H1 (cell line): ENCODE measurements at regions not wholly inside any gene's neighbourhood (a gene's known extent, or its start where the extent isn't known, plus 50 kb on each side); places are given as distances from the start of the nearest gene placed in this dataset.

ENCODE experiments used
- CTCF ChIA-PET: fragments of 300-600 bp; sonication (Branson Sonifier 250); formaldehyde crosslinking; loops from one replicate; lab custom pipeline; 2021; ENCODE audit not compliant: partially characterized antibody; lab: Charles Lee
- POLR2A ChIA-PET: fragments of 300-600 bp; sonication (Branson Sonifier 250); formaldehyde crosslinking; loops from one replicate; lab custom pipeline; 2021; ENCODE audit warnings: inconsistent platforms; ENCODE audit not compliant: partially characterized antibody; lab: Charles Lee
- DNase-seq, 2 experiments: peaks; one replicate each; pipeline versions ENCODE4 v3.0.0 to v3.0.0-alpha.2; 2010 to 2022; ENCODE audit warnings: low spot score in 2 of 2, low read depth in 1 of 2, mixed read lengths in 1 of 2
- FAIRE-seq: peaks from 2 replicates; lab custom pipeline; 2011; peaks lifted over from hg19 to GRCh38; lab: Jason Lieb, UNC
- H2AFZ ChIP-seq: 2 replicates; pipeline ENCODE4 v1.8.1; 2012; ENCODE audit warnings: low read length, inconsistent platforms
- H2AK5ac ChIP-seq: 2 replicates; pipeline ENCODE4 v1.6.1; 2013; ENCODE audit warnings: low read depth, low read length
- H2BK120ac ChIP-seq: replicated peaks from 2 replicates; pipeline ENCODE3; 2013; ENCODE audit warnings: low read depth, low read length, inconsistent platforms
- H2BK12ac ChIP-seq: 2 replicates; pipeline ENCODE4 v1.6.1; 2013; ENCODE audit warnings: low read depth, low read length
- H2BK15ac ChIP-seq: 2 replicates; pipeline ENCODE4 v1.6.1; 2013; ENCODE audit warnings: low read length
- H2BK20ac ChIP-seq: 2 replicates; pipeline ENCODE4 v1.6.1; 2013; ENCODE audit warnings: low read length
- H2BK5ac ChIP-seq: 2 replicates; pipeline ENCODE4 v1.6.1; 2013; ENCODE audit warnings: low read depth, low read length
- H3K14ac ChIP-seq: 2 replicates; pipeline ENCODE4 v1.6.1; 2013; ENCODE audit warnings: inconsistent platforms; ENCODE audit not compliant: insufficient read length
- H3K18ac ChIP-seq: 2 replicates; pipeline ENCODE4 v1.6.1; 2013; ENCODE audit warnings: low read length; ENCODE audit errors: extremely low read depth
- H3K23ac ChIP-seq: 2 replicates; pipeline ENCODE4 v1.6.1; 2013; ENCODE audit warnings: inconsistent platforms; ENCODE audit not compliant: insufficient read length
- H3K23me2 ChIP-seq: 2 replicates; pipeline ENCODE4 v1.6.1; 2013; ENCODE audit warnings: low read depth, low read length
- H3K27ac ChIP-seq: 2 replicates; pipeline ENCODE4 v1.6.1; 2011; ENCODE audit warnings: low read depth, low read length, inconsistent platforms
- H3K27me3 ChIP-seq, 4 experiments: replicated peaks in 1 of 4; 1 replicate in 1 of 4; 2 replicates in 3 of 4; pipeline versions ENCODE4 v1.6.1 to v1.8.1; 2011 to 2013; ENCODE audit warnings: low read length in 3 of 4, mild to moderate bottlenecking in 3 of 4, inconsistent platforms in 2 of 4, mixed read lengths in 2 of 4, moderate library complexity in 1 of 4; ENCODE audit not compliant: control insufficient read depth in 3 of 4, insufficient read depth in 3 of 4; ENCODE audit errors: extremely low read depth in 1 of 4
- H3K36me3 ChIP-seq, 4 experiments: 2 replicates each; pipeline versions ENCODE4 v1.6.1 to v1.8.1; 2011 to 2013; ENCODE audit warnings: mild to moderate bottlenecking in 4 of 4, low read length in 3 of 4, moderate library complexity in 2 of 4, control low read depth in 1 of 4, inconsistent platforms in 1 of 4; ENCODE audit not compliant: insufficient read depth in 4 of 4, control insufficient read depth in 2 of 4
- H3K4ac ChIP-seq: replicated peaks from 2 replicates; pipeline ENCODE3; 2013; ENCODE audit warnings: low read length, low read depth, mixed read lengths, inconsistent platforms; ENCODE audit not compliant: insufficient read length
- H3K4me1 ChIP-seq, 4 experiments: replicated peaks in 1 of 4; 1 replicate in 1 of 4; 2 replicates in 3 of 4; pipeline versions ENCODE4 v1.6.1 to v1.8.1; 2011 to 2013; ENCODE audit warnings: low read length in 3 of 4, inconsistent platforms in 2 of 4, mixed read lengths in 1 of 4; ENCODE audit not compliant: insufficient read depth in 4 of 4, control insufficient read depth in 3 of 4
- H3K4me2 ChIP-seq, 2 experiments: 2 replicates each; pipeline versions ENCODE4 v1.6.1 to v1.8.1; 2011 to 2013; ENCODE audit warnings: low read depth in 2 of 2, low read length in 2 of 2, control low read depth in 1 of 2, inconsistent platforms in 1 of 2, mild to moderate bottlenecking in 1 of 2; ENCODE audit not compliant: insufficient read depth in 1 of 2
- H3K4me3 ChIP-seq, 4 experiments: fragments of 200-600, 300-600 bp in 1 of 4; sonication (generic), shearing (Covaris generic), sonication (Bioruptor Twin) in 1 of 4; 2 replicates each; pipeline versions ENCODE4 v1.5.1 to v1.8.1; 2011 to 2016; ENCODE audit warnings: low read length in 4 of 4, low read depth in 3 of 4, control low read depth in 2 of 4, inconsistent platforms in 2 of 4, mild to moderate bottlenecking in 2 of 4, mixed read lengths in 1 of 4, moderate library complexity in 1 of 4; ENCODE audit not compliant: insufficient read depth in 2 of 4; ENCODE audit errors: extremely low read depth in 1 of 4
- H3K56ac ChIP-seq: replicated peaks from 2 replicates; pipeline ENCODE3; 2013; ENCODE audit warnings: low read depth, mild to moderate bottlenecking, mixed read lengths, low read length, inconsistent platforms; ENCODE audit not compliant: insufficient read length
- H3K79me1 ChIP-seq: 2 replicates; pipeline ENCODE4 v1.6.1; 2013; ENCODE audit warnings: low read depth, low read length, control low read depth
- H3K79me2 ChIP-seq, 2 experiments: 2 replicates each; pipeline versions ENCODE4 v1.6.1 to v1.8.1; 2012 to 2013; ENCODE audit warnings: low read length in 2 of 2, mild to moderate bottlenecking in 2 of 2, inconsistent platforms in 1 of 2; ENCODE audit not compliant: insufficient read depth in 2 of 2, control insufficient read depth in 1 of 2
- H3K9ac ChIP-seq, 4 experiments: replicated peaks in 1 of 4; 1 replicate in 1 of 4; 2 replicates in 3 of 4; pipeline versions ENCODE4 v1.6.1 to v1.8.1; 2011 to 2013; ENCODE audit warnings: low read depth in 3 of 4, low read length in 3 of 4, control low read depth in 2 of 4, mild to moderate bottlenecking in 2 of 4, moderate library complexity in 2 of 4, inconsistent platforms in 1 of 4; ENCODE audit errors: extremely low read depth in 1 of 4
- H3K9me3 ChIP-seq, 2 experiments: 2 replicates each; pipeline versions ENCODE4 v1.6.1 to v1.8.1; 2012 to 2013; ENCODE audit warnings: mild to moderate bottlenecking in 2 of 2, moderate library complexity in 2 of 2, control low read depth in 1 of 2, inconsistent platforms in 1 of 2, low read depth in 1 of 2, low read length in 1 of 2, mixed read lengths in 1 of 2; ENCODE audit not compliant: insufficient read depth in 2 of 2
- H4K20me1 ChIP-seq, 2 experiments: replicated peaks in 1 of 2; 2 replicates each; pipeline versions ENCODE3 to v1.8.1; 2011 to 2013; ENCODE audit warnings: inconsistent platforms in 2 of 2, low read length in 2 of 2, mild to moderate bottlenecking in 1 of 2; ENCODE audit not compliant: insufficient read depth in 2 of 2, control insufficient read depth in 1 of 2
- H4K5ac ChIP-seq: 2 replicates; pipeline ENCODE4 v1.6.1; 2013; ENCODE audit warnings: low read length, low read depth, mixed read lengths, inconsistent platforms; ENCODE audit not compliant: insufficient read length
- H4K8ac ChIP-seq: 2 replicates; pipeline ENCODE4 v1.8.0; 2013; ENCODE audit warnings: mild to moderate bottlenecking, moderate library complexity, low read length, inconsistent platforms; ENCODE audit not compliant: insufficient read depth; ENCODE audit errors: extremely low read depth
- H4K91ac ChIP-seq: replicated peaks from 2 replicates; pipeline ENCODE3; 2013; ENCODE audit warnings: low read length, mixed read lengths, inconsistent platforms; ENCODE audit not compliant: insufficient read length
- SIX5 ChIP-seq: IDR thresholded peaks from 2 replicates; pipeline ENCODE4 v1.6.1; 2011; ENCODE audit warnings: mild to moderate bottlenecking, low read depth, low read length
- SP4 ChIP-seq: IDR thresholded peaks from 2 replicates; pipeline ENCODE4 v1.6.1; 2012; ENCODE audit warnings: low read length, inconsistent platforms
- WGBS, 2 experiments: shearing (Covaris generic) in 1 of 2; methylation state at CpG; one replicate each; pipeline versions ENCODE4 v1.1.6 to v1.1.7; 2013 to 2015; ENCODE audit warnings: low lambda C conversion rate in 2 of 2, mixed read lengths in 2 of 2, inconsistent platforms in 1 of 2, low coverage in 1 of 2, missing lambda C conversion rate in 1 of 2; ENCODE audit not compliant: insufficient replicate concordance in 2 of 2, insufficient coverage in 1 of 2, insufficient read length in 1 of 2; ENCODE audit errors: extremely low coverage in 1 of 2, missing lambda C conversion rate in 1 of 2; 5-methylcytosine and 5-hydroxymethylcytosine counted together
- TF ChIP-seq, protein P1 (sequence below): IDR thresholded peaks from 2 replicates; pipeline ENCODE4 v1.6.1; 2012; ENCODE audit warnings: low read length, inconsistent platforms

- H2BK15ac ChIP-seq, result 0 out of 2 replicates have a peak overlapping the region, but pooled peaks have one; percentile 25
- H3K79me1 ChIP-seq, result no peaks in the 10 kb centered on the region
- H3K23me2 ChIP-seq, result no peaks in the 10 kb centered on the region
- H3K36me3 ChIP-seq, result no peaks in the 10 kb centered on the region
- no peak for DNase-seq
- WGBS, 2 experiments, result 91% methylated on average over 12 of the region's 12 CpGs; no CpG with 5 or more reads in 1 of the 2 experiments
- no peak overlapping the region for H2BK120ac ChIP-seq
- H3K79me2 ChIP-seq, result no peaks in the 10 kb centered on the region
- no peaks in the 10 kb centered on the region for H3K9me3 ChIP-seq
- no peaks in the 10 kb centered on the region for H3K4me1 ChIP-seq
- H4K5ac ChIP-seq, result no peak overlapping the region
- no peaks in the 10 kb centered on the region for H4K20me1 ChIP-seq
- no peak overlapping the region for H2BK20ac ChIP-seq
- 0 out of 2 replicates have a peak overlapping the region, but pooled peaks have one; percentile 44 for H2BK5ac ChIP-seq
- H3K9ac ChIP-seq, result no peak overlapping the region
- peak overlapping the region; percentile 68; the same call in 1 of the 2 replicates for H2BK12ac ChIP-seq
- no peak for TF ChIP-seq SIX5
- TF ChIP-seq SP4, result no peak
- TF ChIP-seq, protein P1, sequence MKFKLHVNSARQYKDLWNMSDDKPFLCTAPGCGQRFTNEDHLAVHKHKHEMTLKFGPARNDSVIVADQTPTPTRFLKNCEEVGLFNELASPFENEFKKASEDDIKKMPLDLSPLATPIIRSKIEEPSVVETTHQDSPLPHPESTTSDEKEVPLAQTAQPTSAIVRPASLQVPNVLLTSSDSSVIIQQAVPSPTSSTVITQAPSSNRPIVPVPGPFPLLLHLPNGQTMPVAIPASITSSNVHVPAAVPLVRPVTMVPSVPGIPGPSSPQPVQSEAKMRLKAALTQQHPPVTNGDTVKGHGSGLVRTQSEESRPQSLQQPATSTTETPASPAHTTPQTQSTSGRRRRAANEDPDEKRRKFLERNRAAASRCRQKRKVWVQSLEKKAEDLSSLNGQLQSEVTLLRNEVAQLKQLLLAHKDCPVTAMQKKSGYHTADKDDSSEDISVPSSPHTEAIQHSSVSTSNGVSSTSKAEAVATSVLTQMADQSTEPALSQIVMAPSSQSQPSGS, result no peak
- TF ChIP-seq, all 59 proteins: peak for 0
- Histone ChIP-seq H3K56ac (no peak overlapping the region), H3K4ac (no peak overlapping the region), H3K27ac (no peak overlapping the region), H3K4me3 (no peak overlapping the region), H2AK5ac (no peak overlapping the region), H3K4me2 (no peak overlapping the region), H3K23ac (no peak overlapping the region), H3K27me3 (no peaks in the 10 kb centered on the region), H4K91ac (no peak overlapping the region), H2AFZ (no peak overlapping the region), H4K8ac (peak overlapping the region; percentile 68; the same call in 1 of the 2 replicates), H3K14ac (no peak overlapping the region), H3K18ac (no peak overlapping the region)
- CTCF ChIA-PET, result interaction anchor here (0.7 to 1.8 kb wide), 4 partner anchors 12 to 116 kb away, joined by 3 to 4 read pairs (median 4); no protein-coding TSS in a partner anchor
- no peak for FAIRE-seq
- POLR2A ChIA-PET, result no interaction called here
Measured at GRCh38 chr16:87117936-87118335, 199.3 kb downstream of the C16orf95 start.
